Loucy (cell line): ENCODE measurements at regions not wholly inside any gene's neighbourhood (a gene's known extent, or its start where the extent isn't known, plus 50 kb on each side); places are given as distances from the start of the nearest gene placed in this dataset.

Source experiments
- H2AFZ ChIP-seq: fragments of 200-600 bp; sonication (generic); 2 replicates; pipeline ENCODE4 v1.6.0; 2016; ENCODE audit warnings: antibody characterized with exemption, mild to moderate bottlenecking, low read length, moderate library complexity
- H3F3A ChIP-seq: fragments of 200-600 bp; 2 replicates; pipeline ENCODE4 v1.6.0; 2016; ENCODE audit warnings: antibody characterized with exemption, low read depth, mild to moderate bottlenecking
- H3K27me3 ChIP-seq: fragments of 200-600 bp; sonication (generic); 2 replicates; pipeline ENCODE4 v1.6.1; 2014; ENCODE audit warnings: low read length, mild to moderate bottlenecking; ENCODE audit not compliant: insufficient read depth, poor library complexity, severe bottlenecking
- H3K36me3 ChIP-seq: fragments of 200-600 bp; sonication (generic); 2 replicates; pipeline ENCODE4 v1.6.1; 2016; ENCODE audit warnings: low read length; ENCODE audit not compliant: insufficient read depth
- H3K4me1 ChIP-seq: fragments of 200-600 bp; sonication (generic); 2 replicates; pipeline ENCODE4 v1.5.1; 2014; ENCODE audit warnings: low read length, mild to moderate bottlenecking; ENCODE audit not compliant: insufficient read depth, poor library complexity, severe bottlenecking
- H3K4me2 ChIP-seq: fragments of 200-600 bp; sonication (generic); 2 replicates; pipeline ENCODE4 v1.6.0; 2014; ENCODE audit warnings: antibody characterized with exemption, low read length, low read depth, mild to moderate bottlenecking; ENCODE audit not compliant: poor library complexity, severe bottlenecking
- H3K4me3 ChIP-seq: fragments of 200-600 bp; sonication (generic); 2 replicates; pipeline ENCODE4 v1.5.1; 2014; ENCODE audit warnings: low read length, mild to moderate bottlenecking, mixed read lengths; ENCODE audit not compliant: poor library complexity, severe bottlenecking
- H3K79me2 ChIP-seq: fragments of 200-600 bp; sonication (generic); 2 replicates; pipeline ENCODE4 v1.6.1; 2014; ENCODE audit warnings: low read length; ENCODE audit not compliant: insufficient read depth
- H3K9ac ChIP-seq: fragments of 200-600 bp; sonication (generic); 2 replicates; pipeline ENCODE4 v1.6.0; 2014; ENCODE audit warnings: mild to moderate bottlenecking, low read depth, low read length, moderate library complexity; ENCODE audit not compliant: poor library complexity, severe bottlenecking
- H3K9me2 ChIP-seq: fragments of 200-600 bp; sonication (generic); replicated peaks from 2 replicates; pipeline ENCODE4 v1.6.1; 2016; ENCODE audit warnings: low read depth, low read length, mixed read lengths
- H3K9me3 ChIP-seq: fragments of 200-600 bp; sonication (generic); 2 replicates; pipeline ENCODE4 v1.6.1; 2014; ENCODE audit warnings: mild to moderate bottlenecking, antibody characterized with exemption, low read length, low read depth; ENCODE audit not compliant: insufficient read depth
- H4K20me1 ChIP-seq: fragments of 200-600 bp; sonication (generic); 2 replicates; pipeline ENCODE4 v1.6.0; 2014; ENCODE audit warnings: antibody characterized with exemption, low read length, mild to moderate bottlenecking; ENCODE audit not compliant: insufficient read depth, poor library complexity, severe bottlenecking
- CTCF ChIP-seq: fragments of 200-600 bp; sonication (generic); conservative IDR thresholded peaks from 2 replicates; pipeline ENCODE4 v1.5.1; 2014; ENCODE audit warnings: mild to moderate bottlenecking, antibody characterized with exemption, low read length
- EZH2phosphoT487 ChIP-seq: fragments of 200-600 bp; IDR thresholded peaks from 2 replicates; pipeline ENCODE4 v1.6.1; 2018; ENCODE audit warnings: antibody characterized with exemption, mild to moderate bottlenecking, moderate library complexity, borderline replicate concordance

- H3F3A ChIP-seq, result no peaks in the 10 kb centered on the region
- no peaks in the 10 kb centered on the region for H3K27me3 ChIP-seq
- H3K9ac ChIP-seq, result no peak overlapping the region
- H3K4me1 ChIP-seq, result no peaks in the 10 kb centered on the region
- no peaks in the 10 kb centered on the region for H3K9me2 ChIP-seq
- no peak for TF ChIP-seq EZH2phosphoT487
- no peak for TF ChIP-seq CTCF
- no peak overlapping the region for H3K4me2 ChIP-seq
- H3K79me2 ChIP-seq, result no peaks in the 10 kb centered on the region
- H3K36me3 ChIP-seq, result no peaks in the 10 kb centered on the region
- H3K4me3 ChIP-seq, result no peak overlapping the region
- H4K20me1 ChIP-seq, result no peaks in the 10 kb centered on the region
- no peak overlapping the region for H2AFZ ChIP-seq
- no peaks in the 10 kb centered on the region for H3K9me3 ChIP-seq
Measured at GRCh38 chr6:139659711-139660110, 285.3 kb upstream of the CITED2 start.

GRCh38 chr6:139659196-139659595 lies 284.7 kb upstream of the CITED2 start:
- H3K9ac ChIP-seq, result no peak overlapping the region
- H2AFZ ChIP-seq, result no peak overlapping the region
- H3K36me3 ChIP-seq, result no peaks in the 10 kb centered on the region
- TF ChIP-seq EZH2phosphoT487, result no peak
- TF ChIP-seq CTCF, result no peak
- no peaks in the 10 kb centered on the region for H3K9me3 ChIP-seq
- no peaks in the 10 kb centered on the region for H4K20me1 ChIP-seq
- H3K4me3 ChIP-seq, result no peak overlapping the region
- H3K4me1 ChIP-seq, result no peaks in the 10 kb centered on the region
- no peaks in the 10 kb centered on the region for H3K79me2 ChIP-seq
- H3K27me3 ChIP-seq, result no peaks in the 10 kb centered on the region
- no peaks in the 10 kb centered on the region for H3K9me2 ChIP-seq
- no peaks in the 10 kb centered on the region for H3F3A ChIP-seq
- H3K4me2 ChIP-seq, result no peak overlapping the region

- Histone ChIP-seq H3K4me2 (no peak overlapping the region), H3K4me1 (no peaks in the 10 kb centered on the region), H3K4me3 (no peak overlapping the region), H4K20me1 (no peaks in the 10 kb centered on the region), H3K27me3 (no peaks in the 10 kb centered on the region), H3K9ac (no peak overlapping the region), H3F3A (no peaks in the 10 kb centered on the region), H3K9me2 (no peaks in the 10 kb centered on the region), H3K79me2 (no peaks in the 10 kb centered on the region), H2AFZ (no peak overlapping the region), H3K9me3 (no peaks in the 10 kb centered on the region), H3K36me3 (no peaks in the 10 kb centered on the region)
- TF ChIP-seq EZH2phosphoT487 (no peak), CTCF (no peak)
Measured at GRCh38 chr6:139657119-139657518, 282.7 kb upstream of the CITED2 start.
